ENCODE measurements at regions not wholly inside any gene's neighbourhood (a gene's known extent, or its start where the extent isn't known, plus 50 kb on each side); places are given as distances from the start of the nearest gene placed in this dataset.
A peak's percentile ranks its signal among the peaks of the same experiment; 100 is the strongest.
"Not testable (repeated sequence)": the region's sequence is repeated elsewhere in the genome, so short reads cannot be mapped to it uniquely, and the experiment has no call there.

- DNase-seq (ENCODE audit: low spot score) = no peak
Observed at GRCh38 chr14:24744641-24745040, 110.7 kb upstream of the GZMB start.

DNA sequence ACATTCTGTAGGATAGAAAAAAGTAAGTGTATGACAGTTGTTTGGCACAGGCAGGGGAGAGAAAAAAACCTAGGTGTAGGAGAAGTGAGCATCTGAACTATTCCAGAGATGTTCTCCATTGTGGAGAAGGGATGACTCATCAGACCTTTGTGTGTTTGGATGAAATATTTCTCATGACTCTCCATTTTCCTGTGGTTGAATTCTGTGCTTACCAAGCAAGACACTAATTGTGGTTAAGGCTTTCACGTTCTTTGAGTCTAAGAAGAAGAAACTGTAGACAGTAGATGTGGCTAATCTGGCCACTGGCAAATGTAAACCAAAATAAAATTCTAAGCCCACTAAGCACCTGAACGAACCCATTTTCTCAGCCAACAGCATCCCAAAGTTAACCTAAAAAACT, 107.9 kb upstream of the GZMB start:
- no peak for DNase-seq (ENCODE audit: low spot score)

- no peak for DNase-seq (ENCODE audit: low spot score)
Observed at GRCh38 chr14:24735984-24736630, 102.1 kb upstream of the GZMB start.

DNA sequence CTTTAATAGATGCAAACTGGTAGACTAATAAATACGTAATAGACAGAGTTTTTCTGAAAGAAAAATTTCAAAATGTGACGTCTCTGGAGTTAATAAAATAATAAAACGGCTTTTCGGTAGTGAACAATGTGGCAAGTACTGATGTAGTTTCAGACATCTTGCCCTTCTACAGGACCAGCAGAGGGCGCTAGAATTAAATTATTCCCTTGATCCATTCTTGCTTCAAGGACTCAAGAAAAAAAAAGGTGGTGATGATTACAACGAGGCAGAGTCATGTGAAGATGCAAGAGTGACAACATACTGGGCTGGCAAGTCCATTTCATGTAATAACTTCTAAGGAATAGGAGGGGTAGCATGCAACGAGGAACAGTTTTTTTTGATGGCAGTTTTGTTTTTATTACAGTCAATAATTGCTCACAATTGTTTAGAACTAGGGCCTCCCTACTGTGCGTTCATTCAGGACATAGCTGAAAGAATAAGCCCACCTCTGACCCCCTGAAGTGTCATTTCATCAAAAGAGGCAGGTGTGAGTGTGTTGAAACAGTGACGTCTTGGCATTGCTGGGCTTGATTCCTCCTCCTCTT, 101.0 kb upstream of the GZMB start:
- peak; percentile 47 for DNase-seq (ENCODE audit: low spot score)

GRCh38 chr14:24726480-24726879, 92.5 kb upstream of the GZMB start:
- DNase-seq (ENCODE audit: low spot score) = no peak

DNA sequence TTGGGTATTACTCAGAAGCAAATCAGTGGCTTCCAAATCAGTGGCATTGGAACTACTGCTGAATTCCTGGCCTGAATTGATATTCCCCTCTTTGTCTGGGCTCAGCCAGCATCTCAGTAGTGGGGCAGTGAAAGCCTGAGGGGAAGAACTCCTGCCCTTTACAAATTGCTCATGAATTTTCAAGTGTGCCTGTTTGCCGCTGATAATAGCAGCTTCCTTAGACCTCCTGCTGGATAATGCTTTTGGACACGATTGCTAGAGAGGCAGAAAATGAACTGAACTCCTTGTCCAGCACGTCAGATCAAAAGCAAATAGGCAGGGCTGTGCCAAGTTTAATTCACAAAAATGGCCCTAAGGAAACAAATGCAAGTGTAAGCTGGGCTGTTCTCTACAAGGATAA, 91.3 kb upstream of the GZMB start:
- DNase-seq (ENCODE audit: low spot score) = no peak

- no peak for DNase-seq (ENCODE audit: low spot score)
Observed at GRCh38 chr14:24721775-24722174, 87.8 kb upstream of the GZMB start.

GRCh38 chr14:24715239-24715638, 81.2 kb upstream of the GZMB start:
- DNase-seq (ENCODE audit: low spot score) = no peak

DNA sequence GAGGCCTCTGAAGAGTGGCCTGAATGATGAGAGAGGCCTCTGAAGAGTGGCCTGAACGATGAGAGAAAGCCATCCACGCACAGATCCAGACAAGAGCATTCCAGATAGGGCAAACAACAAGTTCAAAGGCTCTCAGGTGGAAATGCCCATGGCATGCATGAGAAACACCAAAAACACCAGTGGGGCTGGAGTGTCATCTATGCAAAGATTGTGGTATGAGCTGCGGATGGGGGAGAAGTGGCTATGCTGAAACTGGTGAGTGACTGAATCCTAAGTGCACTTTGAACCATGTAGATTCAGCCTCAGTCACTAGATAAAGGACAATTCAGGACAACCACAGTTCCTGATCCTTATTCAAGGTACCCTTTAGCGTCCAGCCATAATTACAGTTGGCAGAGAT, 79.4 kb upstream of the GZMB start:
- DNase-seq (ENCODE audit: low spot score) = no peak

DNA sequence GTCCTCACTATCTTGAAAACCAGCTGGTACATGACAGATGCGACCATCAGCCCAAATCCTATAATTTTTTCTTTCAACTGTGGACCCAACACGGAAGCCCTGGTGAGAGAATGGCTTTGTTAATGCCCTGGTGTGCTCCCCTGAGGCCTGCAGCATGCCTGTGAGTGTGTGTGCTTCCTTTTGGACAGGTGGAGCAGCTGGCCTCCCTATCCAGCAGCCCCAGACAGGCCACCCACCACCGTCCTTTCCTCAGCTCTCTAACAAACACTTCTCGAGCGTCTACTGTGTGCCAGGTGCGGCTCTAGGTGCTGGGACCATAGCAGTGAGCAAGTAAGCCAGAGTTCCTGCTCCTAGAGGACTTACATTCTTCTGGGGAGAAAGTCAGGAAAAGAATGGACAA, 78.9 kb upstream of the GZMB start:
- DNase-seq (ENCODE audit: low spot score) = no peak

DNA sequence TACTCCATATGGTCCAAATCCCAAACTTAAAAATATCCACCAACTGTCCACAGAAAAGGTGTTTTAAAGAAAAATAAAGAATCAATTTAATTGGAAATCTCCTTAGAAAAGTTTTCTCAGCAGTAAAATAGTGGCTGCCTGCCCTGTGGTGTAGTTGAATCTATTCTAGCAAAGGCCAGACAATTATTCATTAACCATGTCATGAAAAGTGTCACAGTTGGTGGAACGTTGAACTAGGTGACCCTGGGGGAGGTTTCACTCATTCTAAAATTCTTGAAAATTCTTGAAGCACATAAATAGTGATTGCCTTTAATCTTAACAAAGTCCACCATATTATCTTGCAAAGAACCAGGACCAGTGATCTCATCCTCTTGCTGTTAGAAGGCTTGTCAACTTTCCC, 78.4 kb upstream of the GZMB start:
- DNase-seq (ENCODE audit: low spot score) = no peak

DNA sequence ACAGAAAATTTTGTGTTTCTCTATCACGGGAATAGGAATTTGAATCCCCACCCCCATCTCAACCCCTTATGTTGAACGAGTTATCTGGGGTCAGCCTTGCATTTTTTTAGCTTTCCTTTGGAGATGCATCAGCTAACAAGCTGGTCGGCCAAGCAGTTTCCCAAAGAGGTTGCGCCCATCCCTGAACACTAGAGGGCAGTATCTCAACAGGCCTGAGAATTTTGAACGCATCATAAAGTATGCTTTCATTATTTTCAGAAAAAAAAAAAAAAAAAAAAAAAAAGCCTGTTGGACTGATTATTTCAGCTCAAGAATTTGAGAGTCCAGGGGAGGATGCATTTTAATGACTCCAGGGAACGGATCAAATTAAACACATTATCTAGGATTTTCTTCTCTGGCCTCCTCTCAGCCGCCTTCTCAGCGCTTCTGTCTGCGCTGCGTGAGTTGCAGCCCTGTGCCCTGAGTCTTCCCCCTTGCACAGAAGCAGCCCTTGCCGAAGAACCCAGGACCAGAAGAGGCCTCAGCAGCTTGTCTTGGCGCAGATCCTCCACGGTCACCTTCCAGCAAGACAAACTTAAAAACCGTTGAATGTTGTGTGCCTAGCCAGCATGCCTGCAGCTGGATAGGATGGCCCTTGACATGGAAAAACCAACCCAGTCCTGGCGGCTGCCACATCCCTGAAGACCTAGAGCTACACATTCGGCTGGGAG, 76.6 kb upstream of the GZMB start:
- DNase-seq (ENCODE audit: low spot score) = peak; percentile 72

DNA sequence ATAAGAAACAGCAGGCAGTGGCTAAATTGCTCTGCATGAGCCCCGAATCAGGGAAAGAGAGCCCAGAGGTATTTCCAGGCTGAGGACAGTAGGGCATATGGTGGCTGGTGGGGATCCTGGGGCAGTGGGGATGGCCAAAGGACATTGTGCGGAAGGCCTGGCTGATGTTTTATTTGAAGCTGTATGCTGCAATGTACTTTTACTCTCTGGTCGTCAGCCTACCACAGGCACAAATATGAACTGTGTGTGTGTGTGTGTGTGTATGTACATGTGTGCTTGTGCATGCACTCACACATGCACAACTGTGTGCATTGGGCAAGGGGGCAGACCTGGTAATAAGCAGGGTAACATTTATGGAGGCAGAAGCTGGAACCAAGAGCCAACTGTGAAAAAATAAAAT, 74.7 kb upstream of the GZMB start:
- no peak for DNase-seq (ENCODE audit: low spot score)

GRCh38 chr14:24706351-24706750, 72.4 kb upstream of the GZMB start:
- DNase-seq (ENCODE audit: low spot score) = no peak

DNA sequence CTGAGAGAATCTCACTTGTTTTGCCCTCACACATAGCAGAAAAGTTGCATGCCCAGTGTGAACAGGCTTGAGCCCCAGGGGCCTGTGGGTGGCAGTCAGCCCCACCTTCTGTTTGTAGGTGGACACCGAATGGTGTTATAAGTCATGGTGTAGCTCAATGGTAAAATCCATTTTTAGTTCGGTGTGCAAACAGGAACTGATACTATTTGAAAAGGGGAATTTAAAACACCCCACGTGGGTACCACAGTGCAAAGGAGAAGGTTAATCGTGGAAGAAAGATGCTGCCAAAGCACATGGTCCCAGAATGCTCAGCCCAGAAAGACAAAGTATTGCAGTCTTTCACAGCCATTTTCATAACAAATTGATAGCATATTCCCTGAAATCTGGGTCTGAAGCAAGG, 71.8 kb upstream of the GZMB start:
- no peak for DNase-seq (ENCODE audit: low spot score)

- DNase-seq (ENCODE audit: low spot score) = no peak
Observed at GRCh38 chr14:24701062-24701461, 67.1 kb upstream of the GZMB start.

- no peak for DNase-seq (ENCODE audit: low spot score)
Observed at GRCh38 chr14:24700511-24700910, 66.5 kb upstream of the GZMB start.

DNA sequence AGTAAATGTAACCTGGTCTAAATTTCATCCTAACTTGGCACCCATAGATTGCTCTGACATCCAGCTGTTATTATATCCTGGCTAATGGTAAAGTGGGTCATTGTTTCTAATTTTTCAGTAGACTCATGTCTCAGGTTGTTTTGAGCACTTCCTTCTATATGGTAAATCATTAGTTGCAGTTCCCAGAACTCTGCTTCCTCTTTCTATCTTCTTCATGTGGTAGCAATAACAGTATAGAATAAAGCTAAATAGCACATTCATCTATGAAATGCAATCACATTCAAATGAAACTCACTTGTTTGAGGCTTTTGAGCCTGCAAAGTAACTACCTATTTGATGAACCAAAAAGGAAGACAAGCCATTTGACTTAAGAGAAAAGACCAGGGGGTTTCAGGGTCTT, 65.1 kb upstream of the GZMB start:
- no peak for DNase-seq (ENCODE audit: low spot score)

GRCh38 chr14:24696280-24696920, 62.4 kb upstream of the GZMB start:
- DNase-seq (ENCODE audit: low spot score) = not testable (repeated sequence)

GRCh38 chr14:24695265-24696241, 61.6 kb upstream of the GZMB start:
- no peak for DNase-seq (ENCODE audit: low spot score)

DNA sequence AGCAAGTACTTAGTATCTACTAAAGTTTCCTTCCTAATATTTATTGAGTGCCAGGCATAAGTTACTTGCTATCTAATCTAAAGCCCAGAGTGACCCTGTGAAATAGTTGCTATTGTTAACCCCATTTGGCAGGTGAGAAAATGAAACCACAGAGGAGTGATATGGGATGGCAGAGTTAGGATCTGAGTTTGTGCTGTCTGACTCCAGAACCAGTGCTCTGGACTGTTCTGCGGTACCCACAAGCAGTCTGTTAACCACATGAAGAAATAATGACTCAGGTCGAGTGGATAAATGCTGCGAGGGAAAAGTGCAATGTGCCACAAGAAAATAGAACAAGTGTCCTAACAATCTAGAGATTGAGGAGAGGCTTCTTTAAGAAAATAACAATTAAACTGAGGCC, 60.7 kb upstream of the GZMB start:
- DNase-seq (ENCODE audit: low spot score) = no peak

DNA sequence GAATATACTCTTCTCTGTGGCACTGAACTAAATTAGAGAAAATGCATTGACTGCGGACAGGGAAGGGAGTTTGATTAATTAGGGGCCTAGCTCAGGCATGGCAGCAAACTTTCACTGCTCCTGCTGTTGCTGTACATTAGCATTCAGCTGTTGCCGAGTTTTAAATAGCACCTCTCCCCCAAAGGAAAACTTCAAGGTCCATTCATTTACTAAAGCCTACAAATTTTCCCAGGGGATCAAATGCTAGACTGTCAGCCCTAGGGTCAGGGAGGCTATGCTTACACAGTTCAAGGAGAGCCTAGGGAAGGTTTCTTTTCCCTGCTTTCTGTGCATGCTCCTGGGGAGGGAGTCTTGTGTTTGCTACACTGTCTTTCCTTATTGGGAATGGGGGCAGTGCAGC, 60.0 kb upstream of the GZMB start:
- no peak for DNase-seq (ENCODE audit: low spot score)

All from D341Med (cell line).